ENCODE measurements at regions not wholly inside any gene's neighbourhood (a gene's known extent, or its start where the extent isn't known, plus 50 kb on each side); places are given as distances from the start of the nearest gene placed in this dataset.
"Not testable (repeated sequence)": the region's sequence is repeated elsewhere in the genome, so short reads cannot be mapped to it uniquely, and the experiment has no call there.

GRCh38 chr1:47686731-47687630 is 249.1 kb downstream of the FOXD2 start:
- TF ChIP-seq, protein P1, sequence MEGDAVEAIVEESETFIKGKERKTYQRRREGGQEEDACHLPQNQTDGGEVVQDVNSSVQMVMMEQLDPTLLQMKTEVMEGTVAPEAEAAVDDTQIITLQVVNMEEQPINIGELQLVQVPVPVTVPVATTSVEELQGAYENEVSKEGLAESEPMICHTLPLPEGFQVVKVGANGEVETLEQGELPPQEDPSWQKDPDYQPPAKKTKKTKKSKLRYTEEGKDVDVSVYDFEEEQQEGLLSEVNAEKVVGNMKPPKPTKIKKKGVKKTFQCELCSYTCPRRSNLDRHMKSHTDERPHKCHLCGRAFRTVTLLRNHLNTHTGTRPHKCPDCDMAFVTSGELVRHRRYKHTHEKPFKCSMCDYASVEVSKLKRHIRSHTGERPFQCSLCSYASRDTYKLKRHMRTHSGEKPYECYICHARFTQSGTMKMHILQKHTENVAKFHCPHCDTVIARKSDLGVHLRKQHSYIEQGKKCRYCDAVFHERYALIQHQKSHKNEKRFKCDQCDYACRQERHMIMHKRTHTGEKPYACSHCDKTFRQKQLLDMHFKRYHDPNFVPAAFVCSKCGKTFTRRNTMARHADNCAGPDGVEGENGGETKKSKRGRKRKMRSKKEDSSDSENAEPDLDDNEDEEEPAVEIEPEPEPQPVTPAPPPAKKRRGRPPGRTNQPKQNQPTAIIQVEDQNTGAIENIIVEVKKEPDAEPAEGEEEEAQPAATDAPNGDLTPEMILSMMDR (IDR thresholded peaks at IDR 0.05; ENCODE audit: low read length, missing control alignments) = no peak

DNA sequence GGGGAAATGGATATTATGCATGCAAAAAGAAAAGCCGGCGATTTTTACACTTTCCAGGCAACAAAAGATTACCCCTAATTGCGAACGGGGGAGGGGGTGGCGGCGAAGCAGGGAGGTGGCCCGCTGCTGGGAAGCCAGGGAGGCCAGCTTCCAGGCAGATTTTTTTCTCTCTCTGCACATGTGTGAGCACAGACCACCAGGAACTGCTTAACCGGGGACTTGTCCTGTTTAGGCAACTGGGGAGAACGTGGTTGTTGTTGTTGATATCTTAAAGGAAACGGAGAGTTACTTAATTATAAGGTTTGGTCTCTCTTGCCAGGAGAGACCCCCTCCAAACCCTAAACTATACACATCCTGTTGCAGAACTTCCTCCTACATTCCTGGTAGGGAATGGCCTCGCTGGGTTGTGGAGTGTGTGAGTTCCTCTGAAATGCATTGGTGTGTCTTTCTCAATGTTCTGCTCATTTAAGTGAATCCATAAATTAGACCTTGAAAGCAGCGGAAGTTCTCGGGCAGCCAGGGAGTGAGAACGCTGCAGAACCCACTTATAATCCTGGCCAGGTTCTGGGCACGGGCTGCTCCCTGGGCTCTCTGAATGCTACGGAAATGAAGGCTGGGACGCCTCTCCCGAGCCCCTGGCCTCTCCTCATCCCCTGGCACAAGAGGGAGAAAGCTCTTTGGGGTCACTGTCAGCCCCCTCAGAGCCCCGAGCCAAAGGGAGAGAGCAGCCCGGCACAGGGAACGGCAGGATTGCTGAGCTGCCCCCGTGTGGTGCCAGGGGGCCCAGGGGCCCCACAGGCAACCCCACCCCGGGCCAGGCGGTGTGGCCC is 250.0 kb downstream of the FOXD2 start:
- TF ChIP-seq, protein P1 (IDR thresholded peaks at IDR 0.05; ENCODE audit: low read length, missing control alignments) = no peak
- DNase-seq (ENCODE audit: low read depth) = no peak
- H3K4me3 ChIP-seq (replicated peaks; ENCODE audit: low read depth, low read length) = no peak overlapping the region

More at GRCh38 chr1:47686731-47687630, 249.1 kb downstream of the FOXD2 start:
- no peak for DNase-seq (ENCODE audit: low read depth)
- H3K4me3 ChIP-seq (replicated peaks; ENCODE audit: low read depth, low read length) = no peak overlapping the region

- H3K4me3 ChIP-seq (replicated peaks; ENCODE audit: low read depth, low read length) = no peak overlapping the region
- DNase-seq (ENCODE audit: low read depth) = no peak
- TF ChIP-seq, protein P1 (IDR thresholded peaks at IDR 0.05; ENCODE audit: low read length, missing control alignments) = no peak
Observed at GRCh38 chr1:47688461-47689296, 250.8 kb downstream of the FOXD2 start.

DNA sequence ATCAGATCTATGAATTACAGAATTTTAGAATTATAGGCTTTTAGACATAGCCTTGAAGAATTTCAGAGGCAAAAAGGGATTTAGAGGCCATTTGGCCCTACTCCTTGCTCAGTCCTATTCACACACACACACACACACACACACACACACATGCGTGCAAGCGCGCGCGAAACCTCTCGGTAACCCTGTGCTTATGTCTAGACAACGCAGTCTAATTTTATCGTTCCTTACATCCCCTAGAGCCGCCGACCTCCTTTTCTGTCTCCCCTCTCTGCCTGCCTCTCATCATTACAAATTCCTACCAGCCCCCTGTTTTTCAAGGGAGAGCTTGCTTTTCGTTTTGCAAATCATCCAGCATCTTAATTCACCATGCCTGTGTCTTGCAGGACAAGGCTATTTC is 252.1 kb downstream of the FOXD2 start:
- no peak for DNase-seq (ENCODE audit: low read depth)
- TF ChIP-seq, protein P1 (IDR thresholded peaks at IDR 0.05; ENCODE audit: low read length, missing control alignments) = no peak
- no peak overlapping the region for H3K4me3 ChIP-seq (replicated peaks; ENCODE audit: low read depth, low read length)

- H3K4me3 ChIP-seq (replicated peaks; ENCODE audit: low read depth, low read length) = no peak overlapping the region
- no peak for DNase-seq (ENCODE audit: low read depth)
- TF ChIP-seq, protein P1 (IDR thresholded peaks at IDR 0.05; ENCODE audit: low read length, missing control alignments) = no peak
Observed at GRCh38 chr1:47690341-47691250, 252.8 kb downstream of the FOXD2 start.

- DNase-seq (ENCODE audit: low read depth); H3K4me3 ChIP-seq (replicated peaks; ENCODE audit: low read depth, low read length): not testable (repeated sequence)
Observed at GRCh38 chr1:47691293-47691692, 253.4 kb downstream of the FOXD2 start.

Measured in fibroblast of pulmonary artery (primary cell).